GM12873 (cell line): ENCODE measurements at regions not wholly inside any gene's neighbourhood (a gene's known extent, or its start where the extent isn't known, plus 50 kb on each side); places are given as distances from the start of the nearest gene placed in this dataset.

Experiments used
- CTCF ChIP-seq: IDR thresholded peaks from 2 replicates; pipeline ENCODE4 v1.5.1; 2012; ENCODE audit warnings: low read depth, mild to moderate bottlenecking, moderate library complexity, low read length, control low read depth; ENCODE audit not compliant: insufficient read depth; ENCODE audit errors: missing control alignments

DNA sequence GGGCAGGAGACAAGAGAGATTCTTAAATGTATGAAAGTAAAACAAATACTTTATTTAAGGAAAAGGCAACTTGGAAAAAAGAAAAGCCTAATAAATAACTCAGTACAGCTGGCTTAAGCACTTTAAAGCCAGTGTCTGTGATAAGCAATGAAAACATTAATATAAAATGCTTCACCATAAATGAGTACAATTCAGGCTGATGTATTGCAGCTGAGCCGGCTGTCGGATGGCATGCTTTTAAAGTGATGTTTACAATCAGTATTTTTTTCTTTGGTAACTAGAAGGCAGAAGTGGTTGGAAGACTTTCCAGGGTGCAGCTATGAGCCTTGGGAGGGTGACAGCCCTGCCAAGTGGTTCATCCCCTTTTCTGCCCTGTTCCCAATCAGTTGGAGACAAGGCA, 58.7 kb upstream of the CELF4 start:
- no peak for TF ChIP-seq CTCF

DNA sequence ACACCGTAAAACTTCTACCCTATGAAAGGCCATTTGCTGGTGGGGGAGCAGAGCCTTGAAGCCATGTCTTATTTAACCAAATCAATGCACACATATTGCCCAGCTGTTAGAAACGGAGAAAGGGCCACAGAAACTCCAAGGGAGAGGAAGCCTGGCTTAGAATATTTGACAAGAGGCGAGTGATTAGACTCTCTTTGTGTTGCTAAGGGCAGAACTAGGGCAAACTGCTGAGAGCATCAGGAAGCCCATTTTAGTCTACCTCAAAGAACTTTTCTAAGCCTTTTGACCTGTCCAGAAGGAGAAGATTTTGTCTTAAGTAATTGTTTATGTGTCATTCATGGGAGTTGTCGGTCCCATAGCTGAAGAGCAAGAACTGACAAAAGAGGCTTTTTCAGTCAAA, 54.4 kb upstream of the CELF4 start:
- TF ChIP-seq CTCF: no peak

GRCh38 chr18:37617623-37618022, 52.0 kb upstream of the CELF4 start:
- TF ChIP-seq CTCF: no peak
